SHP77 treated with DMSO at 0.1 percent for 48 hours (cell line): ENCODE measurements at regions not wholly inside any gene's neighbourhood (a gene's known extent, or its start where the extent isn't known, plus 50 kb on each side); places are given as distances from the start of the nearest gene placed in this dataset.

Experiments
- DNase-seq: peaks from one replicate; lab custom pipeline; 2025; lab: John Stamatoyannopoulos, UW

GRCh38 chr1:5568321-5568720 lies 423.9 kb downstream of the NPHP4 start:
- DNase-seq: no peak

DNA sequence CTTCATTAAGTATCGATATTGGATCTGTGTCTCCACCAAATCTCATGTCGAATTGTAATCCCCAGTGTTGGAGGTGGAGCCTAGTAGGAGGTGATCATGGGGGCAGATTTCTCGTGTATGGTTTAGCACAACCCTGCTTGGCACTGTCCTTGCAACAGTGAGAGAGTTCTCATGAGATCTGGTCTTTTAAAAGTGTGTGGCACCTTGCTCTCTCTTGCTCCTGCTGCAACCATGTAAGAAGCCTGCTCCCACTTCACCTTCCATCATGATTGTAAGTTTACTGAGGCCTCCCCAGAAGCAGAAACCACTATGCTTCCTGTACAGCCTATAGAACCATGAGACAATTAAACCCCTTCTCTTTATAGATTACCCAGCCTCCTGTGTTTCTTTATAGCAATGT lies 424.4 kb downstream of the NPHP4 start:
- no peak for DNase-seq

DNA sequence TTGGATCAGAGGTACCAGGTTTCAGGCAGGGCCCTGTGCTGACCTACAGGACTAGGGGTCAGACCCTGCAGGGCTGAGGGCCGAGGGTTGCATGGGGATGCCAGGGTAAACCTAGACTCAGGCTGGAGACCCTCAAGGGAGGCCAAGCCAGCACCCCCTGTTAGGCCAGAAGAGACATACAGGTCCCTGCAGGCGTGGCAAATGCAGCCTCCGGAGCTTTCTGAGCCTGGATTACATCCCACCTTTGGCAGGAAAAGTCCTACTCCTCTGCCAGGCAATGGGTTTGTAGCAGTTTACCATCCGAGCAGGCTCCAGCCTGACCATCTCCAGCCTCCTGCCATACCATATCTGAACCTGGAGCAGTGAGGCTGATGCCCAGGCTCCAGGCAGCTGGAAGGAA lies 425.3 kb downstream of the NPHP4 start:
- no peak for DNase-seq

GRCh38 chr1:5565281-5566125 lies 426.7 kb downstream of the NPHP4 start:
- no peak for DNase-seq

DNA sequence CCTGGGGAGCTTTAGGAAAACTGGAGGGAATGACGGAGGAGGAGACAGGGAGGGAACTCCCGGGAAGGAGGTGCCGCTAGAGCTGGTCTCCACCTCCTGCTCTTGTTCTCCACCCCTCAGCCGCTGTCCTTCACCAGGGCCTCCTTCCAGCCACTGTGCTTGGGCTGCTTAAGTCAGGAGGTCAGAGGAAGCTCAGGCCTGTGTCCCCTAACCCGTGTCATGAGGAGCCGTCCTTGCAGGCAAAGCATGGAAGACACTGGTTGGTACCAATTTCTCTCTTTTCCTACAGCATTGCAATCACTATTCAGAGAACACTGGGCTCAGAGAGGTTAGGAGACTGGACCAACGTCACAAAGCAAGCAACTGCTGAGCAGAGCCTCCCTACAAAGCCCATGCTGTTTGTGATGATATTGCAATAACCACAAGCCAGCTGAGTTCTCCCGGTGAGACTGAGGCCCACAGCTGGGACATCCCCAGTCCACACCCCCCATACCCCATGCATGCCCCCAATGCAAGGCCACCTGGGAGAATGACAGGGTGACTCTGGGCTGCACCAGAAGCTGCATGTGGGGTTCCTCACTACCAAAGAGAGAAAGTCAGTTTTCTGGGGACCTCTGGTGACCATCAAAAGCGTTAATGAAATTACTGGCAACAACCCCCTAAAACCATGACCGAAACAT lies 427.5 kb downstream of the NPHP4 start:
- no peak for DNase-seq

GRCh38 chr1:5563861-5564577 lies 428.2 kb downstream of the NPHP4 start:
- no peak for DNase-seq

DNA sequence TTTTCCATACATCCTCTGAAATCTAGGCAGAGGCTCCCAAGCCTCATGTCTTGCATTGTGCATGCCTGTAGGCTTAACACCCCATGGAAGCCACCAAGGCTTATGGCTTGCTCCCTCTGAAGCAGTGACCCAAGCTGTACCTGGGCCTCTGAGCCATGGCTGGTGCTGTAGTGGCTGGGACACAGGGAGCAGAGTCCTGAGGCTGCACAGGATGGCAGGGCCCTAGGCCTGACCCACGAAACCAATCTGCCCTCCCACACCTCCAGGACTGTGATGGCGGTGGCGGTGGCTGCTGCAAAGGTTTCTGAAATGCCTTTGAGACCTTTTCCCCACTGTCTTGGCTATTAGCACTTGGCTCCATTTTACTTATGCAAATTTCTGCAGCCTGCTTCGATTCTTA lies 429.5 kb downstream of the NPHP4 start:
- DNase-seq: no peak

- DNase-seq: no peak
Observed at GRCh38 chr1:5562331-5562730, 429.9 kb downstream of the NPHP4 start.

GRCh38 chr1:5559078-5559477 lies 433.1 kb downstream of the NPHP4 start:
- no peak for DNase-seq

GRCh38 chr1:5555853-5556252 lies 436.4 kb downstream of the NPHP4 start:
- DNase-seq: no peak

- no peak for DNase-seq
Observed at GRCh38 chr1:5554784-5555183, 437.4 kb downstream of the NPHP4 start.

DNA sequence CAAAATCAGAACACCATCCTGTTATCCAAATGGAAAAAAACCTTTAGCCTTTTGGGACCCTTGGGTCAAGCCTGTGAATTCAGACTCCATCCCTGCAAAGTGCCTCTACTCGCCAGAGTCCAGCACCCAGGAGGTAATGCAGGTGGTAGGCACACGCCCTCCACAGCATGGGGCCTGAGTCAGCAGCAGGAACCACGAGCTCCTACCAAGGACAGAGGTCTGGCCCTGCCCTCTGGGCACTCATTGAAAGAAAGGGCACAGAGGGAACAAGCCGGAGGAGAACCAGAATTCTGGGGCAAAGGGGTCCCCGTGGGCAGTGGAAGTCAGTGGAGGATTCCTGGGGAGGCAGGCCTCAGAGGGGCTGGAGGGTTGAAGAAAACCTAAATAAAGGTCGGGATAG lies 438.1 kb downstream of the NPHP4 start:
- no peak for DNase-seq

DNA sequence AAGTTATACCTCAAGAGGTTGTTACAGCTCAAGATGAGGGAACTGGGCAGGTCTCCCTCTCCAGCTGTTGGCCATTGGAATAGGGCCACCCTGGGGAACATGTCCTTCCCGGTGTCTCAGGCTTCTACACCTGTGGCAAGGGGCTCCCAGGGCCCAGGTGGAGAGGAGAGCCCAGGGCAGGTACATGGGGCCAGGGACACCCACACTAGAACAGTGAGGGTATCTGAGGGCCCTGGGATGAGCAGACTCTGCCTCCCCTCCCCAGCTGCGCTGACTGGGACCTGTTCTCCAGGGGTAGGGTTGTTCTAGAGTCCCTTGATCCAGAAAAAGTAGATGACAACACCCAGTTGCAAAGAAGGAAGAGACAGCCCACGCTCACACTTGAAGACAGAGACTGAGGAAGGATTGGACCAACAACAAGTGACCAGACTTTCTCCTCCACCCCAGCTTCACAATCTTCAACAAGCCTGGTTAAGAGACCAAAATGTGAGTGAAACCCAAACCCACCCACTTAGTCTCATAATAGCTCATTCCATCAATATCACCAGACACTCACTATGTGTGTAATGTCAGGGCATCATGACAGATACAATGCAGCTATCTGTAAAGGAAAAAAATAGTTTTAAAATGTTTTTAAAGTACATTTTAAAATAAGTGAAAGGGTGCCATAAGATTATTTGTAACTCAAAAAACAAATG lies 439.3 kb downstream of the NPHP4 start:
- no peak for DNase-seq

DNA sequence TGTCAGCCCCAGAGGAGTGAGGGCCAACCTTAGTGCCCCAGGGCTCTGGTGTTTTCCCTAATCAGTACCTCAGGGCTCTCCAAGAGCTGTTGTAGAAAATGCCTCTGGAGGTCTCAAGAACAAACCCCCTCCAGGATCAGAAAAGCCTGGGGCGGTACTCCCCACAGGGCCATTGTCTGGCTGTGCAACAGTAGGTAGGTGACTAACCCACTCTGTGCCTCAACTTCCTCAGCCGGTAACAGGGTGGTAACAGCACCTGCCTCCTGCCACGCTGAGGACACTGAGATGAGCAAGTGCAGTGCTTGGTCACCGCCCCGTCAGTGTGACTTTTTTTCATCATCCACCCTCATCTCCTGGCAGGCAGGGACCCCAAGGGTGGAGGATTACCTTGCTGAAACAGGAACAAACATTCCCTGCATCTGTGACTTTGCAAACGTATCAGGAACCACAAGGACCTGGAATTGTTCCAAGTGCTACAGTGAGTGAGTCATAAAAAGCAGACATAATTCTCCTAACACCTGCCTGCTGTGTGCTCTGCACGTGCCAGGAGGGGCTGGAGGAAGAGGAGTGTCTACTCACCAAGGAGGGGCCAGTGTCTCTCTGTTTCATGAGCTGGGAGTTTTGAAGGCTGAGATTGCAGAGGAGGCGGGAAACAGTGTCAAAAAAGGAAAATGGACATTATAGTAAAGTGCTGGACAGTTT lies 440.8 kb downstream of the NPHP4 start:
- DNase-seq: peak; percentile 99

DNA sequence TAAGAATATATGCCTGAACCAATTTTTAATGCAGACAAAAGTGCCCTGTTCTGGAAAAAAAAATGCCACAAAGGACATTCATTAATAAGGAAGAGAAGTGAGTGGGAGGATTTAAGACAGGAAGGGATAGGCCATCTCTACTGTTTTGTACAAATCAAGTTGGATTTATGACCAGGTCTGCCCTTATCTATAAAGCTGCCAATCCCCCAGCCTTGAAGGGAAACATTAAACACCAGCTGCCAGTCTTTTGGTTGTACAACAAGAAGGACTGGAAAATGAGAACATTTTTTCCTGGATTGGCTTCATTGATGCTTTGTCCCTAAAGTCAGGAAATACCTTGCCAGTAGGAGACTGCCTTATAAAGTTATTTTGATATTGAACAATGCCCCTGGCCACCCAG lies 444.0 kb downstream of the NPHP4 start:
- DNase-seq: no peak

DNA sequence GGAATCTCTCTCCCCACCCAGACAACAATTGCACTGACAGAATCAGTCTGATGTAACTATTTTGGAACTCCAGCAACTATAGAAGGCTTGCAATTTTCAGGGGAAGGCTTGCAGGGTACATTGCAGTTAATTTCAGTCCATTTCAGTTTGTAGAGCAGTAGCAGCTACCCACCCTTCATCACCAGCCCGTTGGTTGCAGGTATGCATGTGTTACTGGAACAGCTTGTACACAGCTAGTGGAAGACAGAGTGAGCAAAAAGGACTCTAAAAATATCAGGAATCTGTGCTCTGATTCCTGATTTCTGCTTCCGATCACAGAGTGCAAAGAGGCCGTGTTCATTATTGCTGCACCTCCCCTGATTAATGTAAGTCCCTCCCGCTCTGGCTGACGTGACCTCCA lies 449.0 kb downstream of the NPHP4 start:
- no peak for DNase-seq

GRCh38 chr1:5532811-5533210 lies 459.4 kb downstream of the NPHP4 start:
- no peak for DNase-seq

DNA sequence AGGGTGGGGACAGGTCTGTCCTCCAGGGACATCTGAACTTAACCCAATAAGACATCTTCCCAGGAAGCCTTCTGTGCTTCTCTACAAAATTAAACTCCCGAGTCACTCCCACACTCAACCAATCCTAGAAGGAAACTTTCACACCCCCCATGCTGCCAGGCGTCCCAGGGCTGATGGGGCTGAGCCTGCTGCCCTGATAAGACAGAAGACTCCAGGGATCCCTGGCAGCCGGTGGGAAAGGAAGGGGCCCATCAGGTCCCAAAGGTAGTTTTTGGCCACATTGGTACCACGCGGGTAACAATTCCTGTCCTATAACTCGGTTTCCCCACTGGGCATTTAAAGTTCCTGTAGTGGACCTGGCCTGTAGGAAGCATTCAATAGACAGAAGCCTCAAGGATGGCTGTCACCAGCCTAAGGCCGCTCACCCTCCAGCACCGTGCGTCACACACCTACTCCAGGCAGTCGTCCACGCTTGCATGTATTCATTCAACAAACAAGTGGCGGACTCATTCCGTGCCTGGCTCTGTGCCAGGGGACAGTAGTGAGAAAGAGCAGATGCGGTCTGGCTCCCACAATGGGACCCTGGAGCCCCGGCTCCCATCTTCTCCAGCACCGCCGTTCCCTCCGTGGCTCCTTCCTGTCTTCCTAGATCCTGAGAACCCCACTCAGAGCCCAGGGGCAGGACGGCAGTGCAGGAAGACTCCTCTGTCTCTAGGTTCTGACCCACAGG lies 465.2 kb downstream of the NPHP4 start:
- DNase-seq: no peak

GRCh38 chr1:5526385-5526750 lies 465.9 kb downstream of the NPHP4 start:
- DNase-seq: no peak

GRCh38 chr1:5525597-5526384 lies 466.4 kb downstream of the NPHP4 start:
- DNase-seq: no peak
